ENCODE measurements at regions not wholly inside any gene's neighbourhood (a gene's known extent, or its start where the extent isn't known, plus 50 kb on each side); places are given as distances from the start of the nearest gene placed in this dataset.

DNA sequence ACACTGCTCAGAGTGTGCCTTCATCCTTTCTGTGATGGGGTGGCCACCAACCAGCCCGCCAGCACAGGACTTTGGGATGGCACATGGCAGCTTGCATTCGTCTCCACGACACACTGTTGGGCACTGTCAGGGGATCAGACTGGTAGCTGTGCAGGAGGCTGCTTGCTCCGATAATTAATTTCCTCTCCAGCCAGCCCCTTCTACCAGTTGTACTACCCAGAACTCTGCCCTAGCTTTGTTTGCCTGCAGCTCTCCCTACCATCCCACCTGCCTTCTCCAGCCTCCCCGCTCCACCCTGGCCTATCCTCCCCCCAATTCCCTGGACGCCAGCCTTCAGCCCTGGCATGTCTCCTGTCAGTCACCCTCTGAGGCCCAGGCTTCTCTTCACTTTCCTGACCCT lies 228.3 kb downstream of the TSHZ3 start:
- Histone ChIP-seq H3K79me2 (replicated peaks; ENCODE audit: insufficient read depth, low read length) (no peaks in the 10 kb centered on the region), H3K36me3 (ENCODE audit: insufficient read depth, low read length) (no peaks in the 10 kb centered on the region), H3K9me2 (ENCODE audit: insufficient read depth, low read length) (no peaks in the 10 kb centered on the region), H4K20me1 (ENCODE audit: insufficient read depth) (no peaks in the 10 kb centered on the region), H3K27me3 (ENCODE audit: insufficient read depth, low read depth, low read length) (no peaks in the 10 kb centered on the region), H3K4me2 (ENCODE audit: low read length) (no peak overlapping the region), H3K27ac (ENCODE audit: low read length) (no peak overlapping the region), H3K9me3 (ENCODE audit: low read length) (no peaks in the 10 kb centered on the region), H3K9ac (ENCODE audit: low read length) (no peak overlapping the region), H3F3A (ENCODE audit: insufficient read depth, low read length, poor library complexity, severe bottlenecking) (no peaks in the 10 kb centered on the region), H2AFZ (ENCODE audit: low read depth, low read length) (no peak overlapping the region), H3K4me3 (ENCODE audit: low read length) (no peak overlapping the region)
- TF ChIP-seq POLR2AphosphoS5 (IDR thresholded peaks at IDR 0.05) (no peak), MXI1 (conservative IDR thresholded peaks at IDR 0.05; ENCODE audit: poor library complexity, severe bottlenecking) (no peak), CTCF (IDR thresholded peaks at IDR 0.05; ENCODE audit: poor library complexity, severe bottlenecking) (no peak), SMC3 (conservative IDR thresholded peaks at IDR 0.05; ENCODE audit: poor library complexity) (no peak), TAF1 (IDR thresholded peaks at IDR 0.05; ENCODE audit: low read depth) (no peak), RAD21 (conservative IDR thresholded peaks at IDR 0.05) (no peak), EZH2 (IDR thresholded peaks at IDR 0.05; ENCODE audit: borderline replicate concordance, insufficient read depth, low read length, poor library complexity, severe bottlenecking) (no peak), EP300 (conservative IDR thresholded peaks at IDR 0.05; ENCODE audit: poor library complexity, severe bottlenecking) (no peak)
- TF ChIP-seq, protein P1, sequence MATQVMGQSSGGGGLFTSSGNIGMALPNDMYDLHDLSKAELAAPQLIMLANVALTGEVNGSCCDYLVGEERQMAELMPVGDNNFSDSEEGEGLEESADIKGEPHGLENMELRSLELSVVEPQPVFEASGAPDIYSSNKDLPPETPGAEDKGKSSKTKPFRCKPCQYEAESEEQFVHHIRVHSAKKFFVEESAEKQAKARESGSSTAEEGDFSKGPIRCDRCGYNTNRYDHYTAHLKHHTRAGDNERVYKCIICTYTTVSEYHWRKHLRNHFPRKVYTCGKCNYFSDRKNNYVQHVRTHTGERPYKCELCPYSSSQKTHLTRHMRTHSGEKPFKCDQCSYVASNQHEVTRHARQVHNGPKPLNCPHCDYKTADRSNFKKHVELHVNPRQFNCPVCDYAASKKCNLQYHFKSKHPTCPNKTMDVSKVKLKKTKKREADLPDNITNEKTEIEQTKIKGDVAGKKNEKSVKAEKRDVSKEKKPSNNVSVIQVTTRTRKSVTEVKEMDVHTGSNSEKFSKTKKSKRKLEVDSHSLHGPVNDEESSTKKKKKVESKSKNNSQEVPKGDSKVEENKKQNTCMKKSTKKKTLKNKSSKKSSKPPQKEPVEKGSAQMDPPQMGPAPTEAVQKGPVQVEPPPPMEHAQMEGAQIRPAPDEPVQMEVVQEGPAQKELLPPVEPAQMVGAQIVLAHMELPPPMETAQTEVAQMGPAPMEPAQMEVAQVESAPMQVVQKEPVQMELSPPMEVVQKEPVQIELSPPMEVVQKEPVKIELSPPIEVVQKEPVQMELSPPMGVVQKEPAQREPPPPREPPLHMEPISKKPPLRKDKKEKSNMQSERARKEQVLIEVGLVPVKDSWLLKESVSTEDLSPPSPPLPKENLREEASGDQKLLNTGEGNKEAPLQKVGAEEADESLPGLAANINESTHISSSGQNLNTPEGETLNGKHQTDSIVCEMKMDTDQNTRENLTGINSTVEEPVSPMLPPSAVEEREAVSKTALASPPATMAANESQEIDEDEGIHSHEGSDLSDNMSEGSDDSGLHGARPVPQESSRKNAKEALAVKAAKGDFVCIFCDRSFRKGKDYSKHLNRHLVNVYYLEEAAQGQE (IDR thresholded peaks at IDR 0.05; ENCODE audit: borderline replicate concordance): no peak

DNA sequence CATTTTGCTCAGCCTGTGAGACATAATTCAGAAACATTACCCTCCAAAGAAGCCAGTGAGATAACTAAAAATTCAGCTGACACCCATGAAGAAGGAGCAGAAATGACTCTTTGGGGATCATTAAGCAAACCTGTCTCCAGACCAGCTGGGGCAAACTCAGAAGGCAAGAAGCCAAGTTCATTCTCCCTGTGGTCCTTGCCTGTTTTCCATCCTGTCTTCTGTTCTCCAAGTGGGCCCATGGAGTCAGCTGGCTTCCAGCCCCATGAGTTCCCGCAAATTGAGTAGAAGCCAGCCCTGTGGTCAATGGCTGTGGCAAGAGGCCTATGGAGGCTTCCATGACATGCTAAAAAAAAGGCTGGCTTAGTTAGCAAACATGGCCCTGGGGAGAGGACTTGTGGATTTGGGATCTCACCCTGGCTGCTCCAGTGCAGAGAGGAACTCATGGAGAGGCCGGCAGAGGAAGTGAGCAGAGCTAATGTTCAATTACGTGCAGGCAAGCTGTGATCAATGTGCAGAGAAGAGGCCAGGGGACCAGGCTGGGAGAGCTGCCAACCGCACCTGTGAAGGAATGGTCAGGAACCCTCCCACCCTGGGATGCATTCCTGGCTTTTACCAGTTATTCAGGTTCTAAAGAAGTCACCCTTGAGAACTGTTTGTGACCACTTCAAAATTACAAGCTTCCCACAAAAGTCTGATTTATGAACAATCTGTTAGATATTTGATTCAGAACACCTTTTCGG lies 229.1 kb downstream of the TSHZ3 start:
- Histone ChIP-seq H3K9ac (ENCODE audit: low read length) (no peak overlapping the region), H3K9me3 (ENCODE audit: low read length) (no peaks in the 10 kb centered on the region), H3F3A (ENCODE audit: insufficient read depth, low read length, poor library complexity, severe bottlenecking) (no peaks in the 10 kb centered on the region), H3K27me3 (ENCODE audit: insufficient read depth, low read depth, low read length) (no peaks in the 10 kb centered on the region), H3K79me2 (replicated peaks; ENCODE audit: insufficient read depth, low read length) (no peaks in the 10 kb centered on the region), H2AFZ (ENCODE audit: low read depth, low read length) (no peak overlapping the region), H4K20me1 (ENCODE audit: insufficient read depth) (no peaks in the 10 kb centered on the region), H3K4me2 (ENCODE audit: low read length) (no peak overlapping the region), H3K9me2 (ENCODE audit: insufficient read depth, low read length) (no peaks in the 10 kb centered on the region), H3K36me3 (ENCODE audit: insufficient read depth, low read length) (no peaks in the 10 kb centered on the region), H3K27ac (ENCODE audit: low read length) (no peak overlapping the region), H3K4me3 (ENCODE audit: low read length) (no peak overlapping the region)
- TF ChIP-seq, protein P1 (IDR thresholded peaks at IDR 0.05; ENCODE audit: borderline replicate concordance): no peak
- TF ChIP-seq CTCF (IDR thresholded peaks at IDR 0.05; ENCODE audit: poor library complexity, severe bottlenecking) (no peak), TAF1 (IDR thresholded peaks at IDR 0.05; ENCODE audit: low read depth) (no peak), EZH2 (IDR thresholded peaks at IDR 0.05; ENCODE audit: borderline replicate concordance, insufficient read depth, low read length, poor library complexity, severe bottlenecking) (no peak), SMC3 (conservative IDR thresholded peaks at IDR 0.05; ENCODE audit: poor library complexity) (no peak), EP300 (conservative IDR thresholded peaks at IDR 0.05; ENCODE audit: poor library complexity, severe bottlenecking) (no peak), POLR2AphosphoS5 (IDR thresholded peaks at IDR 0.05) (no peak), RAD21 (conservative IDR thresholded peaks at IDR 0.05) (no peak), MXI1 (conservative IDR thresholded peaks at IDR 0.05; ENCODE audit: poor library complexity, severe bottlenecking) (no peak)

Measured in neural cell (in vitro differentiated cells).